Aorta (tissue), 5 donors: ENCODE measurements at regions not wholly inside any gene's neighbourhood (a gene's known extent, or its start where the extent isn't known, plus 50 kb on each side); places are given as distances from the start of the nearest gene placed in this dataset.
"Not testable (repeated sequence)": the region's sequence is repeated elsewhere in the genome, so short reads cannot be mapped to it uniquely, and the experiment has no call there.

ENCODE experiments used
- ATAC-seq: fragments of 200-7000 bp; cut with Tn5 transposase; one replicate; pipeline ENCODE4 v1.9.1; 2022; ENCODE audit warnings: moderate library complexity; ENCODE audit not compliant: low FRiP score
- DNase-seq, 2 donors: peaks; one replicate each; pipeline ENCODE4 v3.0.0-alpha.2; 2020
- H3K27ac ChIP-seq, 2 donors: one replicate each; pipeline ENCODE4 v1.5.1; 2013; ENCODE audit warnings: low read length in 2 of 2, mild to moderate bottlenecking in 2 of 2, moderate library complexity in 2 of 2, control low read depth in 1 of 2, inconsistent platforms in 1 of 2, low read depth in 1 of 2
- H3K27me3 ChIP-seq, 2 donors: one replicate each; pipeline ENCODE4 v1.6.1; 2013; ENCODE audit warnings: control low read depth in 1 of 2, low read length in 1 of 2, mild to moderate bottlenecking in 1 of 2, moderate library complexity in 1 of 2; ENCODE audit not compliant: insufficient read depth in 2 of 2, control insufficient read depth in 1 of 2
- H3K36me3 ChIP-seq, 2 donors: one replicate each; pipeline ENCODE4 v1.6.1; 2013; ENCODE audit warnings: control low read depth in 1 of 2, low read length in 1 of 2, mild to moderate bottlenecking in 1 of 2; ENCODE audit not compliant: insufficient read depth in 2 of 2, control insufficient read depth in 1 of 2
- H3K4me1 ChIP-seq, 2 donors: one replicate each; pipeline ENCODE4 v1.6.1; 2013; ENCODE audit warnings: low read length in 2 of 2, control low read depth in 1 of 2, mild to moderate bottlenecking in 1 of 2, moderate library complexity in 1 of 2; ENCODE audit not compliant: insufficient read depth in 2 of 2, control insufficient read depth in 1 of 2
- H3K4me3 ChIP-seq, 2 donors: one replicate each; pipeline ENCODE4 v1.5.1; 2013; ENCODE audit warnings: low read length in 2 of 2, control low read depth in 1 of 2, mild to moderate bottlenecking in 1 of 2
- H3K9me3 ChIP-seq: one replicate; pipeline ENCODE4 v1.6.1; 2013; ENCODE audit warnings: mild to moderate bottlenecking, low read length; ENCODE audit not compliant: control insufficient read depth
- WGBS, 2 donors: extraction: QIAGEN DNeasy Blood & Tissue Kit; methylation state at CpG; one replicate each; pipeline ENCODE4 v1.1.7; 2013; 5-methylcytosine and 5-hydroxymethylcytosine counted together
- intact Hi-C, 2 donors: fragments of 100-400 bp; cut with DNase I; formaldehyde crosslinking; loops; one replicate each; pipeline versions ENCODE4 v1.14.2 to v1.15.0; 2022
- donor health status: healthy with polysubstance abuse.
- donor health status: Bipolar disorder and iron deficiency.
- donor health status: DM: no; HTN: no; CAD: no.
- donor health status: DM: no; HTN: no; CAD: no.
- donor health status: DM: yes; HTN: yes; CAD: no.

DNA sequence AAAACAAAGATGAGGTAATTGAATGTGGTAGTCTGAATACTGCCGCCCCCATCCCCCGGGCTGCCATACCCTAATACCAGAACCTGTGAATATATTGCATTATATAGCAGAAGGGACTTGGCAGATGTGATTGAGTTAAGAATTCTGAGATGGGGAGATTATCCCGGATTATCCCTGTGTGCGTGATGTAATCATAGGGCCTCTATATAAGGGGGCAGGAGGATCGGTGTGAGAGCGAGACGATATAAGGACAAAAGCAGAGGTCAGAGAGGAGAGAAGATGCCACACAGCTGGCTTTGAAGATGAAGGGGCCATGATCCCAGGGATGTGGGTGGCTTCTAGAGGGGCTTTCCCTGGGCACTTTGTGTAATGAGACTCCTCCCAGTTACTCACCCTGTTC, 101.7 kb upstream of the TLE1 start:
- Histone ChIP-seq H3K9me3 (no peaks in the 10 kb centered on the region), H3K27me3 (no peaks in the 10 kb centered on the region), H3K36me3 (no peaks in the 10 kb centered on the region), H3K4me3 (no peak overlapping the region), H3K27ac (no peak overlapping the region), H3K4me1 (peaks cover 0 to 1% of the 10 kb centered on the region in 2 donors)
- DNase-seq (no peak), ATAC-seq (no peak)
- 96 to 98% methylated on average over 7 of the region's 7 CpGs for WGBS, 2 donors
- intact Hi-C loops: no loop called here

GRCh38 chr9:81798606-81799005, 109.3 kb upstream of the TLE1 start:
- Histone ChIP-seq H3K4me1 (no peaks in the 10 kb centered on the region), H3K36me3 (no peaks in the 10 kb centered on the region), H3K4me3 (no peak overlapping the region), H3K9me3 (no peaks in the 10 kb centered on the region), H3K27me3 (no peaks in the 10 kb centered on the region), H3K27ac (no peak overlapping the region)
- DNase-seq: no peak
- intact Hi-C loops: no loop called here
- peak; percentile 66 for ATAC-seq
- WGBS, 2 donors: 7 to 12% methylated on average over 3 of the region's 3 CpGs

- 41 to 53% methylated on average over 3 of the region's 3 CpGs for WGBS, 2 donors
- no peaks in the 10 kb centered on the region for H3K4me1 ChIP-seq
- H3K27ac ChIP-seq: peak overlapping the region in 1 of 2 donors; percentile 33
These were observed 111.8 kb upstream of the TLE1 start for GRCh38 chr9:81801190-81801589.

GRCh38 chr9:81804306-81804705, 115.0 kb upstream of the TLE1 start:
- Histone ChIP-seq H3K27ac (no peak overlapping the region), H3K9me3 (no peaks in the 10 kb centered on the region), H3K4me1 (no peaks in the 10 kb centered on the region), H3K27me3 (no peaks in the 10 kb centered on the region), H3K36me3 (no peaks in the 10 kb centered on the region), H3K4me3 (no peak overlapping the region)
- peak; percentile 72 for ATAC-seq
- WGBS, 2 donors: 12 to 20% methylated on average over 5 of the region's 5 CpGs
- no peak for DNase-seq
- intact Hi-C loops: no loop called here

More at GRCh38 chr9:81801190-81801589, 111.8 kb upstream of the TLE1 start:
- ATAC-seq: no peak
- intact Hi-C loops: no loop called here
- no peaks in the 10 kb centered on the region for H3K36me3 ChIP-seq
- H3K9me3 ChIP-seq: no peaks in the 10 kb centered on the region
- no peak overlapping the region for H3K4me3 ChIP-seq
- DNase-seq: no peak
- H3K27me3 ChIP-seq: no peaks in the 10 kb centered on the region

- H3K9me3 ChIP-seq, H3K27me3 ChIP-seq, H3K27ac ChIP-seq, intact Hi-C loops, H3K4me1 ChIP-seq, H3K4me3 ChIP-seq, DNase-seq, H3K36me3 ChIP-seq, ATAC-seq: not testable (repeated sequence)
- 94% methylated on average over 3 of the region's 3 CpGs for WGBS, 2 donors
These were observed 116.5 kb upstream of the SPATA31D4 start for GRCh38 chr9:81811688-81812087.

DNA sequence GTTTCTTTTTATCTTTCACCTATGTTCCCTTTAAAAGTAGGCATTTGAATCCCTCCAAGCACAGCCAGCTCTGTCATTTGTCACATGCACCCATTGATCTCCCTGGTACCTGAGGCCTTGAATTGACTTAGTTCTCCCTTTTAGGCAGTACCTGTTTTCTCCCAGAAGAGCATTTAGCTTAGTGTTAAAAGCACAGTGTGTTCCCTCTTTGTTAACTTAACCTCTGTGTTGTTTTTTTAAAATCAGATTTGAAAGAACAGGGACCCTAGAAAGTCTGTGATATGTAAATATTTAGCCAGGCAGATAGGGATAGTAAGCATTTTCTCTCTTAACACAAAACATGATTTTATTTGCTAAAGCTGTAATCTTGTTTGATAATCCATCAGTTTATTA, 113.8 kb upstream of the SPATA31D4 start:
- Histone ChIP-seq H3K9me3 (no peaks in the 10 kb centered on the region), H3K4me3 (no peak overlapping the region), H3K4me1 (no peaks in the 10 kb centered on the region), H3K36me3 (no peaks in the 10 kb centered on the region), H3K27ac (peak overlapping the region in 1 of 2 donors; percentile 36), H3K27me3 (no peaks in the 10 kb centered on the region)
- no peak for DNase-seq
- intact Hi-C loops: no loop called here
- no peak for ATAC-seq

GRCh38 chr9:81814794-81815464, 113.3 kb upstream of the SPATA31D4 start:
- WGBS, 2 donors: 3 to 5% methylated on average over 3 of the region's 3 CpGs
- Histone ChIP-seq H3K36me3 (no peaks in the 10 kb centered on the region), H3K27ac (peak overlapping the region in 1 of 2 donors; percentile 36), H3K4me3 (no peak overlapping the region), H3K9me3 (no peaks in the 10 kb centered on the region), H3K27me3 (no peaks in the 10 kb centered on the region), H3K4me1 (peaks cover 0 to 3% of the 10 kb centered on the region in 2 donors)
- DNase-seq (no peak), ATAC-seq (no peak)
- intact Hi-C loops: no loop called here

- no peak for ATAC-seq
- H3K9me3 ChIP-seq: no peaks in the 10 kb centered on the region
- DNase-seq: no peak
- no peaks in the 10 kb centered on the region for H3K36me3 ChIP-seq
- H3K27me3 ChIP-seq: no peaks in the 10 kb centered on the region
- intact Hi-C loops: no loop called here
- 99% methylated on average over 3 of the region's 3 CpGs for WGBS, 2 donors
- H3K4me3 ChIP-seq: no peak overlapping the region
- H3K27ac ChIP-seq: no peak overlapping the region
- peaks cover 0 to 11% of the 10 kb centered on the region in 2 donors for H3K4me1 ChIP-seq
These were observed 112.4 kb upstream of the SPATA31D4 start for GRCh38 chr9:81815781-81816180.

GRCh38 chr9:81819155-81819554, 109.1 kb upstream of the SPATA31D4 start:
- ATAC-seq: no peak

More at GRCh38 chr9:81819155-81819554, 109.1 kb upstream of the SPATA31D4 start:
- no peak for DNase-seq
- Histone ChIP-seq H3K4me3 (no peak overlapping the region), H3K36me3 (no peaks in the 10 kb centered on the region), H3K4me1 (peaks cover 0 to 12% of the 10 kb centered on the region in 2 donors), H3K27ac (peak overlapping the region in 1 of 2 donors; percentile 85), H3K27me3 (no peaks in the 10 kb centered on the region), H3K9me3 (no peaks in the 10 kb centered on the region)
- intact Hi-C loops: no loop called here
- 24 to 29% methylated on average over 7 of the region's 7 CpGs for WGBS, 2 donors
